ENCODE measurements at regions not wholly inside any gene's neighbourhood (a gene's known extent, or its start where the extent isn't known, plus 50 kb on each side); places are given as distances from the start of the nearest gene placed in this dataset.

- POLR2A ChIA-PET (ENCODE audit: low non-redundant PET) = no interaction called here
- DNase-seq (ENCODE audit: low spot score) = no peak
- H3K27ac ChIP-seq = no peak overlapping the region
- TF ChIP-seq CTCF (conservative IDR thresholded peaks at IDR 0.05; ENCODE audit: low read depth) = no peak
- CTCF ChIA-PET = no interaction called here
These were observed 446.7 kb upstream of the GBE1 start for GRCh38 chr3:82208002-82208710.

- CTCF ChIA-PET = no interaction called here
- H3K27ac ChIP-seq = no peak overlapping the region
- POLR2A ChIA-PET (ENCODE audit: low non-redundant PET) = no interaction called here
- DNase-seq (ENCODE audit: low spot score) = no peak
- no peak for TF ChIP-seq CTCF (conservative IDR thresholded peaks at IDR 0.05; ENCODE audit: low read depth)
These were observed 440.8 kb upstream of the GBE1 start for GRCh38 chr3:82202269-82202668.

DNA sequence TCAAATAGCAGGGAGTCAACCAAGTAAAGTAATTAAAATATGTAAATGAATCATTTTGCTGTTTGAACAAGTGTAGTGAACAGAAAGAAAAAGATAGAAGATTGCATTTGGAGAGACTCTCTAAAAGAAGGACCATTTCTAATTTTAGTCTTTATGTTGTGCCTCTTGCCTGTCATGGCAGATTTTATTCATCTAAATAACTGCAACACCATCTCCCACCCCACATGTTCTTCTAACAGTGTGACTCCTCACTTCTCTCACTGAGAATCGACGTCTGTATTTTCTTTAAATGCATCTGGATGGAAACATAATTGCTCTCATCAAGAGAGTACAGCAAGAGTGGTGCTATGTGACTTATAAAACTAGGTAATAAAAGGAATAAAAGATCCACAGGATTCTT lies 439.9 kb upstream of the GBE1 start:
- POLR2A ChIA-PET (ENCODE audit: low non-redundant PET) = no interaction called here
- TF ChIP-seq CTCF (conservative IDR thresholded peaks at IDR 0.05; ENCODE audit: low read depth) = no peak
- CTCF ChIA-PET = no interaction called here
- DNase-seq (ENCODE audit: low spot score) = no peak
- no peak overlapping the region for H3K27ac ChIP-seq

- DNase-seq (ENCODE audit: low spot score) = no peak
- POLR2A ChIA-PET (ENCODE audit: low non-redundant PET) = no interaction called here
These were observed 436.6 kb upstream of the GBE1 start for GRCh38 chr3:82198009-82198408.

GRCh38 chr3:82196645-82197044 lies 435.2 kb upstream of the GBE1 start:
- ChIA-PET POLR2A (ENCODE audit: low non-redundant PET) (no interaction called here), CTCF (no interaction called here)
- H3K27ac ChIP-seq = no peak overlapping the region
- no peak for DNase-seq (ENCODE audit: low spot score)
- no peak for TF ChIP-seq CTCF (conservative IDR thresholded peaks at IDR 0.05; ENCODE audit: low read depth)

More at GRCh38 chr3:82198009-82198408, 436.6 kb upstream of the GBE1 start:
- TF ChIP-seq CTCF (conservative IDR thresholded peaks at IDR 0.05; ENCODE audit: low read depth) = no peak
- no peak overlapping the region for H3K27ac ChIP-seq
- CTCF ChIA-PET = interaction anchor here (0.7 kb wide), 1 partner anchor 166 kb away, joined by 3 read pairs; no protein-coding TSS in a partner anchor

GRCh38 chr3:82194870-82195269 lies 433.4 kb upstream of the GBE1 start:
- no peak overlapping the region for H3K27ac ChIP-seq
- ChIA-PET CTCF (no interaction called here), POLR2A (ENCODE audit: low non-redundant PET) (no interaction called here)
- DNase-seq (ENCODE audit: low spot score) = no peak
- no peak for TF ChIP-seq CTCF (conservative IDR thresholded peaks at IDR 0.05; ENCODE audit: low read depth)

Data from RWPE1 (cell line).